ENCODE measurements at regions not wholly inside any gene's neighbourhood (a gene's known extent, or its start where the extent isn't known, plus 50 kb on each side); places are given as distances from the start of the nearest gene placed in this dataset.
"Not testable (repeated sequence)": the region's sequence is repeated elsewhere in the genome, so short reads cannot be mapped to it uniquely, and the experiment has no call there.

DNA sequence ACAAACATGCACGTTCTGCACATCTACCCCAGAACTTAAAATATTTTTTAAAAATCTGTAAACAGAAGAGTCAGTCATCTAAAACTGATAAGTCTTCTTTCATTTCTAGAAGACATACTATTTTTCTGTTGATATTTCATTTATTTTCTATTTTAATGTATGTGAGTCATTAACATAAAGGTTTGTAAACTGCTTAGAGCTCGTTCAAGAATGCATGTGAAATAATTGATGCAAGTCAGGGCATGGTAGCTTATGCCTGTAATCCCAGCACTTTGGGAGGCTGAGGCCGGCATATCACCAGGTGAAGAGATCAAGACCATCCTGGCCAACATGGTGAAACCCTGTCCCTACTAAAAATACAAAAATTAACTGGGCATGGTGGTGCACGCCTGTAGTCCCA is 219.9 kb upstream of the HSFY2 start:
- no peak for DNase-seq
- Histone ChIP-seq H3K4me3 (no peak overlapping the region), H3K9me3 (no peaks in the 10 kb centered on the region), H3K36me3 (no peaks in the 10 kb centered on the region), H3K27me3 (no peaks in the 10 kb centered on the region)

- H3K4me3 ChIP-seq, H3K36me3 ChIP-seq: not testable (repeated sequence)
- peak; percentile 1 for DNase-seq
These were observed 219.1 kb upstream of the HSFY2 start for GRCh38 chrY:18992684-18993083.

DNA sequence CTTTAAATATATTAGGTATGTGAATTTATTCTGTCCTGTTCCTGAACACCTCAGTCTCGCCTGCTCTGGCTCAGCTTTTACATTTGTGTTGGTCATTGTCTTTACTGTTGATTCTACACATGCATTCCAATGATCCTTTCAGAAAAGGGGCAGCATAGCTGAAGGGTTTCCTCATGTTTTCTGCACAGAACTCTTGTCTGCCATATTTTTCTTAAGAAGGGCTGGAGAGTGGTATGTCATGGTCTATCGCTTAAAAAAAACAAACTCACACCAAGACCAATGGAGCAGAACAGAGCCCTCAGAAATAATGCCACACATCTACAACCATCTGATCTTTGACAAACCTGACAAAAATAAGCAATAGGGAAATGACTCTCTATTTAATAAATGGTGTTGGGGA is 215.8 kb upstream of the HSFY2 start:
- DNase-seq = no peak
- H3K4me3 ChIP-seq = no peak overlapping the region
- no peaks in the 10 kb centered on the region for H3K27me3 ChIP-seq
- H3K36me3 ChIP-seq = no peaks in the 10 kb centered on the region
- no peaks in the 10 kb centered on the region for H3K9me3 ChIP-seq

More at GRCh38 chrY:18992684-18993083, 219.1 kb upstream of the HSFY2 start:
- not testable (repeated sequence) for H3K27me3 ChIP-seq, H3K9me3 ChIP-seq

- no peaks in the 10 kb centered on the region for H3K9me3 ChIP-seq
- DNase-seq = peak; percentile 2
These were observed 192.5 kb upstream of the HSFY2 start for GRCh38 chrY:18966001-18966400.

GRCh38 chrY:18958846-18959245 is 185.3 kb upstream of the HSFY2 start:
- Histone ChIP-seq H3K27me3 (no peaks in the 10 kb centered on the region), H3K4me3 (no peak overlapping the region), H3K36me3 (no peaks in the 10 kb centered on the region), H3K9me3 (no peaks in the 10 kb centered on the region)
- DNase-seq = no peak

More at GRCh38 chrY:18966001-18966400, 192.5 kb upstream of the HSFY2 start:
- no peak overlapping the region for H3K4me3 ChIP-seq
- no peaks in the 10 kb centered on the region for H3K27me3 ChIP-seq
- no peaks in the 10 kb centered on the region for H3K36me3 ChIP-seq

GRCh38 chrY:18951657-18952435 is 178.3 kb upstream of the HSFY2 start:
- Histone ChIP-seq H3K27me3 (no peaks in the 10 kb centered on the region), H3K4me3 (no peak overlapping the region), H3K36me3 (no peaks in the 10 kb centered on the region), H3K9me3 (no peaks in the 10 kb centered on the region)
- DNase-seq = no peak

DNA sequence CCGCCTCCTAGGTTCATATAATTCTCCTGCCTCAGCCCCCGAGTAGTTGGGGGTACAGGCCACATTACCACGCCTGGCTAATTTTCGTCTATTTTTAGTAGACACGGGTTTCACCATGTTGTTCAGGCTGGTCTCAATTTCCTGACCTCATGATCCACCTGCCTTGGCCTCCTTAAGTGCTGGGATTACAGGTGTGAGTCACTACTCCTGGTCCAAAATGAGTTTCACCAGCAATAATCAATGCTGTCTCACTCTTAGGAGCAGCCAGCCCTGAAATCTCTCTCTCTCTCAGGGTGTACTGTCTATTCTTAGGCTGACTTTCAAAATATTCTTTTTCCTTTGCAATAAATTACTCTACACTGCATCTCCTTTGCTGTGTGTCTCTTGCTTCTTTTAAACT is 177.5 kb upstream of the HSFY2 start:
- Histone ChIP-seq H3K36me3 (no peaks in the 10 kb centered on the region), H3K9me3 (no peaks in the 10 kb centered on the region), H3K4me3 (no peak overlapping the region), H3K27me3 (no peaks in the 10 kb centered on the region)
- no peak for DNase-seq

- H3K36me3 ChIP-seq = no peaks in the 10 kb centered on the region
- H3K27me3 ChIP-seq = no peaks in the 10 kb centered on the region
- no peak for DNase-seq
- H3K9me3 ChIP-seq = no peaks in the 10 kb centered on the region
- H3K4me3 ChIP-seq = no peak overlapping the region
These were observed 163.3 kb upstream of the HSFY2 start for GRCh38 chrY:18936831-18937230.

DNA sequence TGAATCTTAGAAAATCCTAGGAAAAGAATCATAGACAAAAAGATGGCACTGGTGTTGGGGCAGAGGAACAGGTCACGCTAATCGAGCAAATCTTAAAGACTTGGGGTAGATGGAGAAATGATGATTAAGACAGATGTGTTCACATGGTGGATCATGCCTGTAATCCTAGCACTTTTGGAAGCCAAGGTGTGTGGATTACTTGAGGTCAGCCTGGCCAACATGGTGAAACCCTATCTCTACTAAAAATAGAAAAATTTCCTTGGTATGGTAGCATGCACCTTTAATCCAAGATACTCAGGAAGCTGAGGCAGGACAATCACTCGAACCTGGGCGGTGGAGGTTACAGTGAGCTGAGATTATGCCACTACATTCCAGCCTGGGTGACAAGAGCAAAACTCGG is 145.7 kb upstream of the HSFY2 start:
- no peak for DNase-seq
- no peaks in the 10 kb centered on the region; the same call in 1 of the 2 replicates for H3K9me3 ChIP-seq
- H3K27me3 ChIP-seq = no peaks in the 10 kb centered on the region
- H3K4me3 ChIP-seq = no peak overlapping the region
- no peaks in the 10 kb centered on the region for H3K36me3 ChIP-seq

DNA sequence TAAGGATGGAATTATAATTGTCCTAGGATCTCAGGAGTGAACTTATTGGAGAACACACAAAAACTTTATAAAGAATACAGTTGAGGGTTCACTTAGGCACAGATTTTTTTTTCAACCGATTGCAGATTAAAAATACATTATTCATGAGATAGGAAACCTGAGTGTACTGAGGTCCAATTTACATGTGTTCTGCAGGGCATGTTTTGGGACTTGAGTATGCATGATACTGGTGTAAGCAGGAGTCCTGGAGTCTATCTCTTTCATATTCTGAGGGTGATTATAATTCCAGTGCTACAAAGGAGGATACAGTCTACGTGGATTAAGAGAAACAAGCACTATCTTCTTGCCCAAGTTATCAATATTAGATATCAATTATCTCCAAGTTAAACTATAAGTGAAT is 139.3 kb upstream of the HSFY2 start:
- Histone ChIP-seq H3K27me3 (no peaks in the 10 kb centered on the region), H3K9me3 (no peaks in the 10 kb centered on the region; the same call in 1 of the 2 replicates), H3K36me3 (no peaks in the 10 kb centered on the region), H3K4me3 (no peak overlapping the region)
- DNase-seq = no peak

GRCh38 chrY:18909846-18910245 is 136.3 kb upstream of the HSFY2 start:
- DNase-seq = no peak
- Histone ChIP-seq H3K4me3 (no peak overlapping the region), H3K36me3 (no peaks in the 10 kb centered on the region), H3K27me3 (no peaks in the 10 kb centered on the region), H3K9me3 (no peaks in the 10 kb centered on the region; the same call in 1 of the 2 replicates)

DNA sequence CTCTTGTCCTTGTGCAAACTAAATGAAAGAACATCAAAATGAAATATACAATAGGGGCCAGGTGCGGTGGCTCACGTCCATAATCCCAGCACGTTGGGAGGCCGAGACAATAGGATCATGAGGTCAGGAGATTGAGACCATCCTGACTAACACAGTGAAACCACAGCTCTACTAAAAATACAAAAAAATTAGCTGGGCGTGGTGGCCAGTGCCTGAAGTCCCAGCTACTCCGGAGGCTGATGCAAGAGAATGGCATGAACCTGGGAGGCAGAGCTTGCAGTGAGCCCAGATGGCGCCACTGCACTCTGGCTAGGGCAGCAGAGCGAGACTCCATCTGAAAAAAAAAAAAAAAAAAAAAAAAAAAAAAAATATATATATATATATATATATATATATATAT is 132.7 kb upstream of the HSFY2 start:
- not testable (repeated sequence) for H3K36me3 ChIP-seq, H3K4me3 ChIP-seq, H3K9me3 ChIP-seq, H3K27me3 ChIP-seq
- DNase-seq = peak; percentile 5

DNA sequence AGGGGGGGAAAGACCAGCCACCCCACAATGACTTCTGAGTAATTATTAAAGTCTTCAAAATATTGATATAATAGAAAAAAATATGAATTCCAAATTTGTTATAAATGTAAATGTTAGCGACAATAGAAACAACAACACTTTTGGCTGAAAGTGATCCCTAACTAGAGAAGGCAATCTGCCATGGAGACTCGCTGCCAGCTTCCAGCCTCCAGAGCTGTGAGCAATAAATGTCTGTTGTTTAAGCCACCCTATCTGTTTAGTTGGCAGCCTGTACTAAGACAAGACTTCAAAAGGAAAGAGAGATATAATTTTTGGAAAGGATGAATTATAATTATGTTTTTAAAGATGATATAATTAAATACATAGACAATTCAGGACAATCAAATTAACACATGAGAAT is 130.8 kb upstream of the HSFY2 start:
- Histone ChIP-seq H3K9me3 (no peaks in the 10 kb centered on the region), H3K27me3 (no peaks in the 10 kb centered on the region), H3K4me3 (no peak overlapping the region), H3K36me3 (no peaks in the 10 kb centered on the region)
- DNase-seq = peak; percentile 28

DNA sequence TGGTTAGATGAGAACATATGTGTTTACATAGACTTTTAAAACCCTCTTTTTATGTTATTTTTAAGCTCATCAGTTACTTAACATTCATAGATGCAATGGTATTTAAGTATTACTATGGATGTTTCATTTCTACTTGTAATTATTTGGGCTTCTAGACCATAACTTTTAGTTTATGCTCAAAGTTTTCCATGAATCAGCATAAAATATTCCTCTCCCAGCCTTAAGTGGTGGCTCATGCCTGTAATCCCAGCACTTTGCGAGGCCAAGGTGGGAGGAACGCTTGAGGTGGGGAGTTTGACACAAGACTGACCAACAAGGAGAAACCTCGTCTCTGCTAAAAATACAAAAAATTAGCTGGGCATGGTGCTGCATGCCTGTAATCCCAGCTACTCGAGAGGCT is 118.5 kb upstream of the HSFY2 start:
- Histone ChIP-seq H3K27me3 (no peaks in the 10 kb centered on the region), H3K36me3 (no peaks in the 10 kb centered on the region), H3K4me3 (no peak overlapping the region), H3K9me3 (0 out of 2 replicates have a peak, but pooled peaks cover 2% of the 10 kb centered on the region)
- DNase-seq = no peak

- no peak for DNase-seq
- Histone ChIP-seq H3K4me3 (no peak overlapping the region), H3K36me3 (no peaks in the 10 kb centered on the region), H3K9me3 (0 out of 2 replicates have a peak, but pooled peaks cover 2% of the 10 kb centered on the region), H3K27me3 (no peaks in the 10 kb centered on the region)
These were observed 116.0 kb upstream of the HSFY2 start for GRCh38 chrY:18889548-18889947.

- Histone ChIP-seq H3K36me3 (no peaks in the 10 kb centered on the region), H3K9me3 (0 out of 2 replicates have a peak, but pooled peaks cover 2% of the 10 kb centered on the region), H3K4me3 (no peak overlapping the region), H3K27me3 (no peaks in the 10 kb centered on the region)
- DNase-seq = peak; percentile 27
These were observed 111.2 kb upstream of the HSFY2 start for GRCh38 chrY:18884748-18885147.

DNA sequence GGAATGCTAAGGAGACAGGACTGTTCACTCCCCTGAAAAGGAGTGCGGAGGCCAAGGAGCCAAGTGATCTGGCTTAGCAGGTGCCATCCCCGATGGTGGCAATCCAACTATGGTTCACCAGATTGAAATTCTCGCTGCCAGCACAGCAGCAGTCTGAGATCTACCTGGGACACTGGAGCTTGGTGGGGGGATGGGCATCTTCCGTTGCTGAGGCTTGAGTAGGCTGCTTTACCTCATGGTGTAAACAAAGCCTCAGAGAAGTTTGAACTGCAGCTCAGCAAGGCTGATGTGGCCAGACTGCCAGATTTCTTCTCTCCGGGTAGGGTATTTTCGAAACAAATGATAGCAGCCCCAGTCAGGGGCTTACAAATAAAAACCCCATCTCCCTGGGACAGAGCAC is 95.6 kb upstream of the HSFY2 start:
- H3K36me3 ChIP-seq, DNase-seq: not testable (repeated sequence)

DNA sequence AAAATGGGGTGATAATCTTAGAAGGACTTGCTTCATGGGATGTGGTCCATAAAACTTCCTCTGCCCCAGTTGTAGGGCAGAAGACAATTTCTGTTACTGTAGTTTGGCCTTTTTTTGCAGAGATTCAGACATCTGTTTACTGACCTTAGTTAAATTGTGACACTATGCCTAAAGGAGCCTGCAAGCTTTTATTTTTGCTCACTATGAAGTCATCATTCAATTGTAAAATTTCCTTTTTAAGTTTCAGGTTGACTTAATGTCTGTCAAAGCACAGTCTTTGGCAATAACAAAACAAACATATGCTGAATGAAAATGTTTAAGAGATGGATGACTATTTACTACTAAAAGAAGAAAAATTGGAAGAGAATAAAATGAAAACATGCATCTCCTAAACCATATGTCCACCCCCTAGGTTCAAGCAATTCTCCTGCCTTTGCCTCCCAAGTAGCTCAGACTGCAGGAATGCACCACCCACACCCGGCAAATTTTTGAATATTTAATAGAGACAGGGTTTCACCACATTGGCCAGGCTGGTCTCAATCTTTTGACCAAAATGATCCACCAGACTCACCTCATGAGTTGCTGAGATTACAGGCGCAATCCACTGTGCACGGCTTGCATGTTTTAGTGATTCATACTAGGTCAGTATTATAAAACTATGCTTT is 93.5 kb upstream of the HSFY2 start:
- H3K9me3 ChIP-seq, DNase-seq, H3K4me3 ChIP-seq, H3K36me3 ChIP-seq, H3K27me3 ChIP-seq: not testable (repeated sequence)

More for the DNA sequence above, 95.6 kb upstream of the HSFY2 start:
- H3K9me3 ChIP-seq, H3K27me3 ChIP-seq, H3K4me3 ChIP-seq: not testable (repeated sequence)
